GM19240 (cell line): ENCODE measurements at regions not wholly inside any gene's neighbourhood (a gene's known extent, or its start where the extent isn't known, plus 50 kb on each side); places are given as distances from the start of the nearest gene placed in this dataset.

ENCODE experiments used
- DNase-seq: peaks from one replicate; pipeline ENCODE4 v3.0.0; 2011; ENCODE audit warnings: low spot score; ENCODE audit not compliant: insufficient read length

DNA sequence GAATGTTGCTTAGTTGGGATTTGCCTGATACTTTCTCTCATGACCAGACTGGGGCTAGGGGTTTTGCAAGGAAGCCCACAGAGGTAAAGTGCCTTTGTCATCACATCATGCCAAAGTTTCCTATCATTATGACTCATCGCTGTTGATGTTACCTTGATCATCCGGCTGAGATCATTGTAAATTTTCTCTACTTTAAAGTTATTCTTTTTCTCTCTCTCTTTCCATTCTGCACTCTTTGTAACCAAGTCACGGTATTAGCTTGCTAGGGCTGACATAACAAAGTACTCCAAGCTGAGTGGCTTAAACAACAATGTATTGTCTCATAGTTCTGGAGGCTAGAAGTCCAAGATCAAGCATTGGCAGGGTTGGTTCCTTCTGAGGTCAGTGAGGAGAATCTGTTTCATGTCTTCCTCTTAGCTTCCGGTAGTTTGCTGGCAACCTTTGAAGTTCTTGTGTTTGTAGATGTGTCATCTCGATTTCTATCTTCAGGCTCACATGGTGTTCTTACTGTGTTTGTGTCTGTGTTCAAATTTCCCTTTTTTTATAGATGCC lies 113.0 kb downstream of the DTHD1 start:
- no peak for DNase-seq

GRCh38 chr4:36399762-36400353 lies 118.4 kb downstream of the DTHD1 start:
- peak; percentile 2 for DNase-seq

- no peak for DNase-seq
Measured at GRCh38 chr4:36402008-36402758, 120.8 kb downstream of the DTHD1 start.

DNA sequence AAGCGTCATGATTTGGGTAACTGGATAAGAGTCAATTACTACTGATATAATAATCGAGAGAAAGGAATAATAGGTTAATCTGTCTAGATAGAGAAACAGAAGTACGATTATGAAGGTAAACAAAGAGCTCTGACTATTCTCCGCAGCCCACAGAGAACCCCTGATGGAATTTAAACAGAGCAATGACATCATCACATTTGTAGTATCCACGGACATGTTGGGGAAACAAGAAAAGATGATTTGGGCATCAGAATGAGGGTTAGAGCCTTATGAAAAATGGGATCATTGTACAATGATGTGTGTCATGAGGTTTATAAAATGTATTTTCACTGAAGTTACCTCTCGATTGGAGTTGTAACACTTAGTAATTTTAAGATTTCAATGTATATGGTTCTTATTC lies 129.9 kb downstream of the DTHD1 start:
- DNase-seq, result no peak

GRCh38 chr4:36414248-36414647 lies 132.8 kb downstream of the DTHD1 start:
- DNase-seq, result no peak

GRCh38 chr4:36417146-36417545 lies 135.7 kb downstream of the DTHD1 start:
- DNase-seq, result no peak

- no peak for DNase-seq
Measured at GRCh38 chr4:36420111-36420679, 138.8 kb downstream of the DTHD1 start.

- no peak for DNase-seq
Measured at GRCh38 chr4:36422607-36423006, 141.2 kb downstream of the DTHD1 start.

- DNase-seq, result no peak
Measured at GRCh38 chr4:36426741-36427140, 145.3 kb downstream of the DTHD1 start.

DNA sequence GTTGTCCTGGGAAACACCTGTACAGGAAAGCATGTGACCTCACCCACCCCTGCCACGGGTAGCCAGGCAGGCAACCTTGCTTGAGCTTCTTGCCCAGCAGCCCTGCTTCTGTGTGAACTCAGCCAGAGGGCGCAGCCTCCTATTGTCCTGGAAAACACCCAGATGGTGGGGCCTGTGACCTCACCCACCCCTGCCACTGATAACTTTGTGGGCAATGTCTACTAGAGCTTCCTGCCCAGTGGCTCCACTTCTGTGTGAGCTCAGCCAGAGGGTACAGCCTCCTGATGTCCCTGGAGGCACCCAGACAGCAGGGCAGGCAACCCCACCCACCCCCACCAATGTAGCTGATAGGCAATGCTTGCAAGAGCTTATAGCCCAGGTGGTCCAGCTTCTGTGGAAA lies 146.3 kb downstream of the DTHD1 start:
- no peak for DNase-seq

DNA sequence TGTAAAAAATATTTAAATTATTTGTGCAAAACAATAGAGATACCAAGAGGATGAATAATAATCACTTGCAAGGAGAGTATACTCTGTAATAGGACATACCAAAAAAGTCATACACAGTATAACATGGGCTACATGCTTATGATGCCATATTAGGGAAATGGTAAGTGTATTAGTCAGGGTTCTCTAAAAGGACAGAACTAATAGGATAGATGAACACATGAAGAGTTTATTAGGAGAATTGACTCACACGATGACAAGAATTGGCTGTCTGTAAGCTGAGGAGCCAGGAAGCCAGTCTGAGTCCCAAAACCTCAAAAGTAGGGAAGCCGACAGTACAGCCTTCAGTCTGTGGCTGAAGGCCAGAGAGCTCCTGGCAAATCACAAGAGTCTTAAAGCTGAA lies 151.2 kb downstream of the DTHD1 start:
- no peak for DNase-seq

DNA sequence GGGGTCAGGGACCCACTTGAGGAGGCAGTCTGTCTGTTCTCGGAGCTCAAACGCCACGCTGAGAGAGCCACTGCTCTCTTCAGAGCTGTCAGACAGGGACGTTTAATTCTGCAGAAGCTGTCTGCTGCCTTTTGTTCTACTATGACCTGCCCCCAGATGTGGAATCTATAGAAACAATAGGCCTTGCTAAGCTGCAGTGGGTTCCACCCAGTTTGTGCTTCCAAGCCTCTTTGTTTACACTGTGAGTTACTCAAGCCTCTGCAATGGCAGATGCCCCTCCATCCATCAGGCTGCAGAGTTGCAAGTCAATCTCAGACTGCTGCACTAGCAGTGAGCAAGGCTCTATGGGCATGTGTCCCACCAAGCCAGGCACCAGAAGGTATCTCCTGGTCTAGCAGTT lies 158.1 kb downstream of the DTHD1 start:
- DNase-seq, result no peak

- no peak for DNase-seq
Measured at GRCh38 chr4:36445480-36445879, 164.1 kb downstream of the DTHD1 start.

DNA sequence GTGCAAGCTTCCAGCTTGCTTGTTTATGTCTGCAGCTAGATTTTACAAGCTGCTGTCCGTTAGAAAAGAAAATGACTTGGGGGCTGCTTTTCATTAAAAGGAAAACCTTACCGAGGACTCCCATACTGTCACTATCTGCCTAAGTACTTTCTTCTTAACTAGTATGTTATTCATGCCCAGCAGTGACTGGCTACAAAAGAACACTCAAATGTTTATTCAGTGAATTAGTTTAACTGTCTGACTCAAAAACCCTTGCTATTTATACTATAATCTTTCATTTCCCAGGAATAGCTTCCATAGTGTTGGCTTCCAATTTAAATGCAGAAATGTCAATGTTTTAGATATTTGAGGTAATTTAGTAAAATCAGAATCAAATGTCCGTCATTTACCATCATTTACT lies 164.9 kb downstream of the DTHD1 start:
- no peak for DNase-seq

GRCh38 chr4:36461344-36461743 lies 179.9 kb downstream of the DTHD1 start:
- no peak for DNase-seq

DNA sequence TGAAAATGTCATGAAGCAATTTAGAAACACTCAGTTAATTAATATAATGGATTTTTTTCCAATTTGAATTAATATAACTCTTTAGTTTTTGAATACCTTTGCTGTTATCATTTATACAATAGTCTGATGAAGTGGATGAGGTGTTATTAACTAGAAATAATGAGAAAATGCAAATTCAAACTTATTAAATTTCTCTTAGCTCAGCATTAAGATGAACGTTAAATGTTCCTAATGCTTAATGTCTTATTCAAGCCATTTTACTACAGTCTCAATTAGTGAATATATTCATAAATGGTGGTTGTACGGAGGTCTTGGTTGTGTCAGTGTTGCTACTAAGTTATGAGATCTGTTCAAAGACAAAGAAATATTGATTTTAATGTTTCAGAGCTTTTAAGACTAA lies 186.3 kb downstream of the DTHD1 start:
- DNase-seq, result no peak

GRCh38 chr4:36471903-36472302 lies 190.5 kb downstream of the DTHD1 start:
- no peak for DNase-seq

GRCh38 chr4:36476135-36476534 lies 194.7 kb downstream of the DTHD1 start:
- DNase-seq, result no peak

DNA sequence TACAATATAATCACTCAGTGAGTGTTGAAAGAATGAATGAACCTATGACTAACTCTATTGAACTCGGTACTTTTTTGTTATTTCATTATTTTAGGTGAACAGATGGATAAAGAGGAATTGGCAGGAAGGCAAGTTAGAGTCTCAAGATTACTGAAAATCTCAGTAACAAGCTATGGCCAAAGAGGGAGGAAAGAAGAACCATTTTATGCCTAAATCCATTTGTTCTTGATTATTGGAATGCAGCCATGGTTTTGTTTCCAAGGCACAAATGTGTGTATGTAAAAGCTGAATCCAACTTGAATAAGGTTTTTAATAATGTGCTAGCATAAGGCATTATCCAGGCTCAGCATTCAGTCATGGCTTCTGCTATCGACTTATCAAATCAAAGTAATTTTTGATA lies 196.4 kb downstream of the DTHD1 start:
- no peak for DNase-seq

DNA sequence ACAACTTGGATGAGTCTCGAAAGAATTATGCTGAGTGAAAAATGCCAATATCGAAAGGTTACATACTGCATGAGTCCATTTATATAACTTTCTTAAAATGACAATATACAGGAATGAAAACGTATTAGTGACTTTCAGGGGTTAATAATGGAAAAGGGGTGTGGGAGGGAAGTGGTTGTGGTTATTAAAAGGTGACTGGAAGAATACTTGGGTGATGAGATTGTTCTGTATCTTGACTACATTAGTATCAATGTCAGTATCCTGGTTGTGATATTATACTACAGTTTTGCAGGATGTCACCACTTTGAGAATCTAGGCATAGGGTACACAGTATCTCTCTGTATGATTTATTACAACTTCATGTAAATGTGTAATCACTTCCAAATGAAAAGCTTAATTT lies 204.5 kb downstream of the DTHD1 start:
- DNase-seq, result no peak

GRCh38 chr4:36489798-36490197 lies 208.4 kb downstream of the DTHD1 start:
- DNase-seq, result no peak

DNA sequence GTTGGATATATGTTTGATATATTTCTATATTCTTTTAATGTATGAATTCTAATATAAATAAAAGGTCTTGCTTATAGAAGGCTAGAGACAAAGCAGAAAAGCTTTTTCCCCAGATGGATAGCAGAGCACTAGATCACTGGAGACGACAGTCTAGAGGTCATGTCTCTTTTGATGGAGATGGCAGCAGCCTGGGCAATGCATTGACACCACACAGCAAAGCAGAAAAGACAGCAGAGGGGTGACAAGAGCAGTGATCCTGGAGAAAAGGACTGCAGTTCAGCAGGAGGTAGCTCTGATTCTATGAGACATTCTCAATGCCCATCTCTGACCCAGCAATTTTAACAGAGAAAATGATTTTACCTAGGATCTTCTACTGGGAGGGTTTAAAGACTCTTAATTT lies 210.6 kb downstream of the DTHD1 start:
- DNase-seq, result no peak

DNA sequence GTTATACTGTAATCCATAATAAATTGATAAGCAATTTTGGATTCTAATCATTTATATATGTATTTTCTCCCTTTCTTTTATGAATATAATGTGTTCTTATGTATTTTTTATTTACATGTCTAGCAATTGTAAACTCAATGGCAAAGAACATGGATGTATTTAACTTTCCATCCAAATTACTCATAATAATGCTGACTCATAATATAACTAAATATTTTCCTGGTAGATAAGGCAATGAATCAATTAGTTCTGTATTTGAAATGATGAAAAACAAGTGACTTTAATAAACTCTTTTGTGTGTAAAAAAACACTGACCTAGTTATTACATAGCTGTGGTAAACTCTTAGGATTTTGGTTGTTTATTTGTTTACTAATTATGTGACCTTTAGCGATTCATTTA lies 211.2 kb downstream of the DTHD1 start:
- DNase-seq, result no peak
